WTC11 (cell line): ENCODE measurements at regions not wholly inside any gene's neighbourhood (a gene's known extent, or its start where the extent isn't known, plus 50 kb on each side); places are given as distances from the start of the nearest gene placed in this dataset.

Experiments
- ELF4 ChIP-seq: sonication (generic); formaldehyde crosslinking; IDR thresholded peaks from 2 replicates; pipeline ENCODE4 v1.8.1; 2022; ENCODE audit warnings: low read depth, mild to moderate bottlenecking, moderate library complexity, missing genetic modification reagents
- ESRRA ChIP-seq: sonication (generic); formaldehyde crosslinking; IDR thresholded peaks from 2 replicates; pipeline ENCODE4 v1.8.1; 2022; ENCODE audit warnings: mild to moderate bottlenecking, missing genetic modification reagents, borderline replicate concordance
- FOXJ3 ChIP-seq: sonication (generic); formaldehyde crosslinking; IDR thresholded peaks from 2 replicates; pipeline ENCODE4 v1.9.0; 2021; ENCODE audit warnings: missing genetic modification reagents, mild to moderate bottlenecking, borderline replicate concordance
- JUN ChIP-seq: sonication (generic); formaldehyde crosslinking; IDR thresholded peaks from 2 replicates; pipeline ENCODE4 v1.8.0; 2023; ENCODE audit warnings: mild to moderate bottlenecking, missing genetic modification reagents
- NR3C1 ChIP-seq: sonication (generic); formaldehyde crosslinking; conservative IDR thresholded peaks from 2 replicates; pipeline ENCODE4 v1.8.1; 2023; ENCODE audit warnings: low read depth, mild to moderate bottlenecking, missing genetic modification reagents
- SP1 ChIP-seq: sonication (generic); formaldehyde crosslinking; conservative IDR thresholded peaks from 2 replicates; pipeline ENCODE4 v1.8.1; 2022; ENCODE audit warnings: missing genetic modification reagents
- TP53 ChIP-seq: sonication (generic); formaldehyde crosslinking; IDR thresholded peaks from 2 replicates; pipeline ENCODE4 v1.8.1; 2023; ENCODE audit warnings: mild to moderate bottlenecking, missing genetic modification reagents
- TF ChIP-seq, protein P1 (sequence below): fragments of 200-600 bp; IDR thresholded peaks from 2 replicates; pipeline ENCODE4 v1.8.0; 2022; ENCODE audit warnings: antibody characterized with exemption
- TF ChIP-seq, protein P2 (sequence below): sonication (generic); formaldehyde crosslinking; IDR thresholded peaks from 2 replicates; pipeline ENCODE4 v1.8.0; 2022; ENCODE audit warnings: missing genetic modification reagents
- TF ChIP-seq, protein P3 (sequence below): sonication (generic); formaldehyde crosslinking; IDR thresholded peaks from 2 replicates; pipeline ENCODE4 v1.8.1; 2023; ENCODE audit warnings: mild to moderate bottlenecking, missing genetic modification reagents, moderate library complexity
- TF ChIP-seq, protein P4 (sequence below): sonication (generic); formaldehyde crosslinking; IDR thresholded peaks from 2 replicates; pipeline ENCODE4 v1.8.1; 2023; ENCODE audit warnings: mild to moderate bottlenecking, missing genetic modification reagents, moderate library complexity
- TF ChIP-seq, protein P5 (sequence below): fragments of 250-450 bp; sonication (Bioruptor Pico); IDR thresholded peaks from 2 replicates; pipeline ENCODE4 v1.9.0; 2021; ENCODE audit warnings: mild to moderate bottlenecking

DNA sequence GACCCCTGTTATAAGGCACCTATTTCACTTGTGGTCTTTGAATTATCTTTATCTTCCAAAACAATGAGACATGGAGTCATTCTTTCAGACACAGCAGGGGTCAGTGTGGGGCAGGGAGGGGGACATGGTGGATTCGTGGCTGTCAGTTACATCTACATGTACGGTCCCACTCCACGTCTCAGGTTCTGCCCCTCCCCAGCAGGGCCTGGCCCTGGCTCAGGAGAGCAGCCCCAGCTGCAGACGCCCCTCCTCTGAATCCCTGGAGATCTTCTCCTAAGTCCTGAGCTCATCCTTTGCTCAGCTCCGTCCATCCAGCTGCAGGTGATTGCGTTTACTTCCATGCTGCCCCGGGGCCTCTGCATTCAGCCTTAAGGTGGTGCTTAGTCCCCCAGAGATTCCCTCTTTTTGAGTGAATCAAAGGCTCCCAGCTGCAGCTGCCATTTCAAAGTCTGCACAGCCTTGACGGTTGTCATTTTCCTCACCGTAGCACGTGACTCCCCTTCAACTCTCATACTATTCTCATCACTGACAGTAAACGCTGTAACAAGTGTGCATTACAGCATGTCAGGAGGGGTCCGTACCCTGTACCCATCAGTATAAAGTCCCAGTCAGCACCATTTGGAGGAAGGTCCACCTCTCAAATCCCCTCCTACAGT is 113.4 kb upstream of the TCERG1L start:
- TF ChIP-seq, protein P1, sequence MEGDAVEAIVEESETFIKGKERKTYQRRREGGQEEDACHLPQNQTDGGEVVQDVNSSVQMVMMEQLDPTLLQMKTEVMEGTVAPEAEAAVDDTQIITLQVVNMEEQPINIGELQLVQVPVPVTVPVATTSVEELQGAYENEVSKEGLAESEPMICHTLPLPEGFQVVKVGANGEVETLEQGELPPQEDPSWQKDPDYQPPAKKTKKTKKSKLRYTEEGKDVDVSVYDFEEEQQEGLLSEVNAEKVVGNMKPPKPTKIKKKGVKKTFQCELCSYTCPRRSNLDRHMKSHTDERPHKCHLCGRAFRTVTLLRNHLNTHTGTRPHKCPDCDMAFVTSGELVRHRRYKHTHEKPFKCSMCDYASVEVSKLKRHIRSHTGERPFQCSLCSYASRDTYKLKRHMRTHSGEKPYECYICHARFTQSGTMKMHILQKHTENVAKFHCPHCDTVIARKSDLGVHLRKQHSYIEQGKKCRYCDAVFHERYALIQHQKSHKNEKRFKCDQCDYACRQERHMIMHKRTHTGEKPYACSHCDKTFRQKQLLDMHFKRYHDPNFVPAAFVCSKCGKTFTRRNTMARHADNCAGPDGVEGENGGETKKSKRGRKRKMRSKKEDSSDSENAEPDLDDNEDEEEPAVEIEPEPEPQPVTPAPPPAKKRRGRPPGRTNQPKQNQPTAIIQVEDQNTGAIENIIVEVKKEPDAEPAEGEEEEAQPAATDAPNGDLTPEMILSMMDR: no peak
- TF ChIP-seq, protein P2, sequence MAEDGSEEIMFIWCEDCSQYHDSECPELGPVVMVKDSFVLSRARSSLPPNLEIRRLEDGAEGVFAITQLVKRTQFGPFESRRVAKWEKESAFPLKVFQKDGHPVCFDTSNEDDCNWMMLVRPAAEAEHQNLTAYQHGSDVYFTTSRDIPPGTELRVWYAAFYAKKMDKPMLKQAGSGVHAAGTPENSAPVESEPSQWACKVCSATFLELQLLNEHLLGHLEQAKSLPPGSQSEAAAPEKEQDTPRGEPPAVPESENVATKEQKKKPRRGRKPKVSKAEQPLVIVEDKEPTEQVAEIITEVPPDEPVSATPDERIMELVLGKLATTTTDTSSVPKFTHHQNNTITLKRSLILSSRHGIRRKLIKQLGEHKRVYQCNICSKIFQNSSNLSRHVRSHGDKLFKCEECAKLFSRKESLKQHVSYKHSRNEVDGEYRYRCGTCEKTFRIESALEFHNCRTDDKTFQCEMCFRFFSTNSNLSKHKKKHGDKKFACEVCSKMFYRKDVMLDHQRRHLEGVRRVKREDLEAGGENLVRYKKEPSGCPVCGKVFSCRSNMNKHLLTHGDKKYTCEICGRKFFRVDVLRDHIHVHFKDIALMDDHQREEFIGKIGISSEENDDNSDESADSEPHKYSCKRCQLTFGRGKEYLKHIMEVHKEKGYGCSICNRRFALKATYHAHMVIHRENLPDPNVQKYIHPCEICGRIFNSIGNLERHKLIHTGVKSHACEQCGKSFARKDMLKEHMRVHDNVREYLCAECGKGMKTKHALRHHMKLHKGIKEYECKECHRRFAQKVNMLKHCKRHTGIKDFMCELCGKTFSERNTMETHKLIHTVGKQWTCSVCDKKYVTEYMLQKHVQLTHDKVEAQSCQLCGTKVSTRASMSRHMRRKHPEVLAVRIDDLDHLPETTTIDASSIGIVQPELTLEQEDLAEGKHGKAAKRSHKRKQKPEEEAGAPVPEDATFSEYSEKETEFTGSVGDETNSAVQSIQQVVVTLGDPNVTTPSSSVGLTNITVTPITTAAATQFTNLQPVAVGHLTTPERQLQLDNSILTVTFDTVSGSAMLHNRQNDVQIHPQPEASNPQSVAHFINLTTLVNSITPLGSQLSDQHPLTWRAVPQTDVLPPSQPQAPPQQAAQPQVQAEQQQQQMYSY (CRISPR knock-in tag): no peak
- TF ChIP-seq NR3C1 (CRISPR knock-in tag) (no peak), ELF4 (no peak), FOXJ3 (CRISPR knock-in tag) (no peak), JUN (no peak), TP53 (CRISPR knock-in tag) (no peak), SP1 (no peak), ESRRA (no peak)
- TF ChIP-seq, protein P3, sequence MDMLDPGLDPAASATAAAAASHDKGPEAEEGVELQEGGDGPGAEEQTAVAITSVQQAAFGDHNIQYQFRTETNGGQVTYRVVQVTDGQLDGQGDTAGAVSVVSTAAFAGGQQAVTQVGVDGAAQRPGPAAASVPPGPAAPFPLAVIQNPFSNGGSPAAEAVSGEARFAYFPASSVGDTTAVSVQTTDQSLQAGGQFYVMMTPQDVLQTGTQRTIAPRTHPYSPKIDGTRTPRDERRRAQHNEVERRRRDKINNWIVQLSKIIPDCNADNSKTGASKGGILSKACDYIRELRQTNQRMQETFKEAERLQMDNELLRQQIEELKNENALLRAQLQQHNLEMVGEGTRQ (CRISPR knock-in tag): no peak
- TF ChIP-seq, protein P4, sequence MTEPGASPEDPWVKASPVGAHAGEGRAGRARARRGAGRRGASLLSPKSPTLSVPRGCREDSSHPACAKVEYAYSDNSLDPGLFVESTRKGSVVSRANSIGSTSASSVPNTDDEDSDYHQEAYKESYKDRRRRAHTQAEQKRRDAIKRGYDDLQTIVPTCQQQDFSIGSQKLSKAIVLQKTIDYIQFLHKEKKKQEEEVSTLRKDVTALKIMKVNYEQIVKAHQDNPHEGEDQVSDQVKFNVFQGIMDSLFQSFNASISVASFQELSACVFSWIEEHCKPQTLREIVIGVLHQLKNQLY (CRISPR knock-in tag): no peak
- TF ChIP-seq, protein P5, sequence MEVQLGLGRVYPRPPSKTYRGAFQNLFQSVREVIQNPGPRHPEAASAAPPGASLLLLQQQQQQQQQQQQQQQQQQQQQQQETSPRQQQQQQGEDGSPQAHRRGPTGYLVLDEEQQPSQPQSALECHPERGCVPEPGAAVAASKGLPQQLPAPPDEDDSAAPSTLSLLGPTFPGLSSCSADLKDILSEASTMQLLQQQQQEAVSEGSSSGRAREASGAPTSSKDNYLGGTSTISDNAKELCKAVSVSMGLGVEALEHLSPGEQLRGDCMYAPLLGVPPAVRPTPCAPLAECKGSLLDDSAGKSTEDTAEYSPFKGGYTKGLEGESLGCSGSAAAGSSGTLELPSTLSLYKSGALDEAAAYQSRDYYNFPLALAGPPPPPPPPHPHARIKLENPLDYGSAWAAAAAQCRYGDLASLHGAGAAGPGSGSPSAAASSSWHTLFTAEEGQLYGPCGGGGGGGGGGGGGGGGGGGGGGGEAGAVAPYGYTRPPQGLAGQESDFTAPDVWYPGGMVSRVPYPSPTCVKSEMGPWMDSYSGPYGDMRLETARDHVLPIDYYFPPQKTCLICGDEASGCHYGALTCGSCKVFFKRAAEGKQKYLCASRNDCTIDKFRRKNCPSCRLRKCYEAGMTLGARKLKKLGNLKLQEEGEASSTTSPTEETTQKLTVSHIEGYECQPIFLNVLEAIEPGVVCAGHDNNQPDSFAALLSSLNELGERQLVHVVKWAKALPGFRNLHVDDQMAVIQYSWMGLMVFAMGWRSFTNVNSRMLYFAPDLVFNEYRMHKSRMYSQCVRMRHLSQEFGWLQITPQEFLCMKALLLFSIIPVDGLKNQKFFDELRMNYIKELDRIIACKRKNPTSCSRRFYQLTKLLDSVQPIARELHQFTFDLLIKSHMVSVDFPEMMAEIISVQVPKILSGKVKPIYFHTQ (CRISPR knock-in tag): no peak
